SK-N-SH treated with all-trans-retinoic acid at 6 μM for 48 hours (cell line): ENCODE measurements at regions not wholly inside any gene's neighbourhood (a gene's known extent, or its start where the extent isn't known, plus 50 kb on each side); places are given as distances from the start of the nearest gene placed in this dataset.

Experiments
- BACH2 ChIP-seq: fragments of 250-450 bp; sonication (Bioruptor Pico); IDR thresholded peaks from 2 replicates; pipeline ENCODE4 v1.9.0; 2021; ENCODE audit warnings: mild to moderate bottlenecking, borderline replicate concordance
- CREB5 ChIP-seq: fragments of 250-450 bp; sonication (Bioruptor Pico); IDR thresholded peaks from 2 replicates; pipeline ENCODE4 v1.5.1; 2020; ENCODE audit warnings: low read depth, mild to moderate bottlenecking, moderate library complexity
- PPARA ChIP-seq: fragments of 250-450 bp; sonication (Bioruptor Pico); IDR thresholded peaks from 2 replicates; pipeline ENCODE4 v1.5.0; 2020; ENCODE audit warnings: mild to moderate bottlenecking, borderline replicate concordance
- RARB ChIP-seq: fragments of 250-450 bp; sonication (Bioruptor Pico); IDR thresholded peaks from 2 replicates; pipeline ENCODE4 v1.8.0; 2021; ENCODE audit warnings: mild to moderate bottlenecking, moderate library complexity
- TSHZ2 ChIP-seq: fragments of 250-450 bp; sonication (Bioruptor Pico); IDR thresholded peaks from 2 replicates; pipeline ENCODE4 v1.5.0; 2020; ENCODE audit warnings: mild to moderate bottlenecking, moderate library complexity
- ZC3H10 ChIP-seq: fragments of 250-450 bp; sonication (Bioruptor Pico); IDR thresholded peaks from 2 replicates; pipeline ENCODE4 v1.5.1; 2021; ENCODE audit warnings: mild to moderate bottlenecking, moderate library complexity
- ZFP30 ChIP-seq: fragments of 450-650 bp; formaldehyde crosslinking; IDR thresholded peaks from 2 replicates; pipeline ENCODE4 v1.5.0; 2022; ENCODE audit warnings: mild to moderate bottlenecking, moderate library complexity
- ZNF565 ChIP-seq: fragments of 450-650 bp; formaldehyde crosslinking; conservative IDR thresholded peaks from 2 replicates; pipeline ENCODE4 v1.5.0; 2020; ENCODE audit warnings: low read depth, mild to moderate bottlenecking, moderate library complexity

GRCh38 chr2:180337136-180337535, 330.0 kb upstream of the CWC22 start:
- TF ChIP-seq BACH2 (CRISPR knock-in tag) (no peak), ZFP30 (CRISPR knock-in tag) (no peak), CREB5 (CRISPR knock-in tag) (no peak), RARB (CRISPR knock-in tag) (no peak), PPARA (CRISPR knock-in tag) (no peak), ZNF565 (CRISPR knock-in tag) (no peak), ZC3H10 (CRISPR knock-in tag) (no peak), TSHZ2 (CRISPR knock-in tag) (no peak)
